SK-N-SH (cell line): ENCODE measurements at regions not wholly inside any gene's neighbourhood (a gene's known extent, or its start where the extent isn't known, plus 50 kb on each side); places are given as distances from the start of the nearest gene placed in this dataset.
"Not testable (repeated sequence)": the region's sequence is repeated elsewhere in the genome, so short reads cannot be mapped to it uniquely, and the experiment has no call there.

Experiments used
- CTCF ChIA-PET: fragments of 300-600, 350-600 bp; formaldehyde crosslinking; extraction: SDS; loops from one replicate; lab custom pipeline; 2021; lab: Yijun Ruan, JAX
- POLR2A ChIA-PET: fragments of 350-600 bp; sonication (Branson Sonifier 250); formaldehyde crosslinking; extraction: SDS; loops from one replicate; lab custom pipeline; 2020; ENCODE audit warnings: antibody characterized with exemption, inconsistent platforms; lab: Yijun Ruan, JAX
- DNase-seq: peaks from one replicate; pipeline ENCODE4 v3.0.0; 2012
- H2AFZ ChIP-seq: fragments of 200-600 bp; sonication (generic); 2 replicates; pipeline ENCODE4 v1.8.1; 2016; ENCODE audit warnings: antibody characterized with exemption, mild to moderate bottlenecking, low read depth
- H3F3A ChIP-seq: fragments of 200-600 bp; sonication (generic); replicated peaks from 2 replicates; pipeline ENCODE3; 2016; ENCODE audit warnings: antibody characterized with exemption, mild to moderate bottlenecking; ENCODE audit not compliant: insufficient read depth
- H3K27ac ChIP-seq, 2 experiments: fragments of 200-500 bp in 1 of 2; fragments of 200-600 bp in 1 of 2; sonication (Bioruptor generic) in 1 of 2; sonication (generic), shearing (Covaris generic) in 1 of 2; 2 replicates each; pipeline versions ENCODE4 v1.5.1 to v1.6.1; 2014 to 2016; ENCODE audit warnings: low read depth in 2 of 2, inconsistent platforms in 1 of 2, low read length in 1 of 2, mild to moderate bottlenecking in 1 of 2, mixed read lengths in 1 of 2
- H3K27me3 ChIP-seq: fragments of 200-600 bp; sonication (generic), shearing (Covaris generic); 2 replicates; pipeline ENCODE4 v1.6.1; 2016; ENCODE audit warnings: mixed run types; ENCODE audit not compliant: insufficient read depth
- H3K36me3 ChIP-seq, 2 experiments: fragments of 200-500 bp in 1 of 2; fragments of 200-600 bp in 1 of 2; sonication (Bioruptor generic) in 1 of 2; sonication (generic) in 1 of 2; replicated peaks in 1 of 2; 2 replicates each; pipeline versions ENCODE3 to v1.5.1; 2014 to 2016; ENCODE audit warnings: low read length in 1 of 2, mild to moderate bottlenecking in 1 of 2; ENCODE audit not compliant: insufficient read depth in 2 of 2, control insufficient read depth in 1 of 2
- H3K4me1 ChIP-seq, 2 experiments: fragments of 200-500 bp in 1 of 2; fragments of 200-600 bp in 1 of 2; sonication (Bioruptor generic) in 1 of 2; sonication (generic), shearing (Covaris generic) in 1 of 2; 2 replicates each; pipeline versions ENCODE4 v1.5.1 to v1.6.1; 2014 to 2016; ENCODE audit warnings: low read depth in 1 of 2, low read length in 1 of 2, mixed run types in 1 of 2; ENCODE audit not compliant: insufficient read depth in 2 of 2, control insufficient read depth in 1 of 2
- H3K4me2 ChIP-seq: fragments of 200-600 bp; sonication (generic), shearing (Covaris generic); 2 replicates; pipeline ENCODE4 v1.6.1; 2017; ENCODE audit warnings: mixed run types
- H3K4me3 ChIP-seq, 2 experiments: fragments of 200-500 bp in 1 of 2; fragments of 200-600 bp in 1 of 2; sonication (Bioruptor generic) in 1 of 2; sonication (generic), shearing (Covaris generic) in 1 of 2; 2 replicates each; pipeline versions ENCODE4 v1.5.1 to v1.8.1; 2014 to 2016; ENCODE audit warnings: low read depth in 2 of 2, inconsistent platforms in 1 of 2, low read length in 1 of 2, mild to moderate bottlenecking in 1 of 2, mixed read lengths in 1 of 2, moderate library complexity in 1 of 2
- H3K79me2 ChIP-seq: fragments of 200-600 bp; sonication (generic); 2 replicates; pipeline ENCODE4 v1.8.1; 2017; ENCODE audit warnings: mild to moderate bottlenecking; ENCODE audit not compliant: insufficient read depth
- H3K9ac ChIP-seq: fragments of 200-600 bp; sonication (generic); 2 replicates; pipeline ENCODE4 v1.6.1; 2017; ENCODE audit warnings: mixed run types
- H3K9me2 ChIP-seq: fragments of 200-600 bp; sonication (generic); 2 replicates; pipeline ENCODE4 v1.6.1; 2017; ENCODE audit warnings: mixed run types
- H3K9me3 ChIP-seq: fragments of 200-600 bp; sonication (generic); 2 replicates; pipeline ENCODE4 v1.6.1; 2017; ENCODE audit warnings: mixed run types, mild to moderate bottlenecking, moderate library complexity
- H4K20me1 ChIP-seq: fragments of 200-600 bp; sonication (generic); 2 replicates; pipeline ENCODE4 v1.6.1; 2017; ENCODE audit warnings: mild to moderate bottlenecking, mixed run types; ENCODE audit not compliant: insufficient read depth
- CHD2 ChIP-seq: fragments of 150-350 bp; IDR thresholded peaks from 2 replicates; pipeline ENCODE4 v1.6.1; 2018; ENCODE audit warnings: low read length; ENCODE audit not compliant: partially characterized antibody
- CTCF ChIP-seq: fragments of 200-600 bp; sonication (generic); IDR thresholded peaks from 2 replicates; pipeline ENCODE4 v1.6.1; 2017; ENCODE audit warnings: antibody characterized with exemption, mild to moderate bottlenecking, moderate library complexity
- ELF1 ChIP-seq: IDR thresholded peaks from 2 replicates; pipeline ENCODE4 v1.4.0; 2012
- EZH2phosphoT487 ChIP-seq: fragments of 200-600 bp; sonication (generic); IDR thresholded peaks from 2 replicates; pipeline ENCODE4 v1.6.1; 2017; ENCODE audit warnings: low read depth, mixed run types, mild to moderate bottlenecking, antibody characterized with exemption, moderate library complexity, borderline replicate concordance
- FOSL2 ChIP-seq: IDR thresholded peaks from 2 replicates; pipeline ENCODE4 v1.4.0; 2012; ENCODE audit warnings: low read depth, mild to moderate bottlenecking, moderate library complexity, borderline replicate concordance
- GABPA ChIP-seq: IDR thresholded peaks from 2 replicates; pipeline ENCODE4 v1.4.0; 2012; ENCODE audit warnings: low read depth, mild to moderate bottlenecking
- GATA2 ChIP-seq: sonication (generic); formaldehyde crosslinking; IDR thresholded peaks from 2 replicates; pipeline ENCODE4 v1.5.0; 2020; ENCODE audit warnings: mild to moderate bottlenecking, missing genetic modification reagents
- JUND ChIP-seq: IDR thresholded peaks from 2 replicates; pipeline ENCODE4 v1.4.0; 2012
- MEF2A ChIP-seq: IDR thresholded peaks from 2 replicates; pipeline ENCODE4 v1.4.0; 2012; ENCODE audit warnings: low read depth, borderline replicate concordance
- NRF1 ChIP-seq: IDR thresholded peaks from 2 replicates; pipeline ENCODE4 v1.6.1; 2012; ENCODE audit warnings: low read depth, mild to moderate bottlenecking, low read length
- PBX3 ChIP-seq: IDR thresholded peaks from 2 replicates; pipeline ENCODE4; 2012
- RCOR1 ChIP-seq: fragments of 150-350 bp; IDR thresholded peaks from 2 replicates; pipeline ENCODE4 v1.6.1; 2017; ENCODE audit warnings: antibody characterized with exemption, low read length
- RFX5 ChIP-seq: IDR thresholded peaks from 2 replicates; pipeline ENCODE4 v1.6.1; 2012; ENCODE audit warnings: mild to moderate bottlenecking, improper control_type of control experiment, low read length
- TAF1 ChIP-seq: IDR thresholded peaks from 2 replicates; pipeline ENCODE4 v1.6.1; 2012; ENCODE audit warnings: low read depth, mild to moderate bottlenecking, low read length, moderate library complexity, borderline replicate concordance
- TCF12 ChIP-seq: IDR thresholded peaks from 2 replicates; pipeline ENCODE4 v1.4.0; 2012
- USF1 ChIP-seq: IDR thresholded peaks from 2 replicates; pipeline ENCODE4 v1.4.0; 2012; ENCODE audit warnings: low read depth, borderline replicate concordance
- WGBS: methylation state at CpG from one replicate; pipeline ENCODE4 v1.1.6; 2017; ENCODE audit warnings: low lambda C conversion rate; 5-methylcytosine and 5-hydroxymethylcytosine counted together

GRCh38 chr6:130700397-130700796 lies 126.8 kb upstream of the SMLR1 start:
- ChIA-PET CTCF (no interaction called here), POLR2A (no interaction called here)
- Histone ChIP-seq H4K20me1 (no peaks in the 10 kb centered on the region), H3K4me2 (no peak overlapping the region), H3K36me3 (no peaks in the 10 kb centered on the region), H3K27me3 (no peaks in the 10 kb centered on the region), H3K9me3 (no peaks in the 10 kb centered on the region), H3K9me2 (no peaks in the 10 kb centered on the region), H3K27ac (no peak overlapping the region), H3F3A (no peaks in the 10 kb centered on the region), H2AFZ (no peak overlapping the region), H3K4me3 (no peak overlapping the region), H3K79me2 (no peaks in the 10 kb centered on the region), H3K9ac (no peak overlapping the region), H3K4me1 (no peaks in the 10 kb centered on the region; a peak in 1 of 4 replicates)
- no peak for TF ChIP-seq GATA2 (CRISPR knock-in tag)
- TF ChIP-seq JUND, result no peak
- TF ChIP-seq MEF2A, result no peak
- no peak for TF ChIP-seq USF1
- no peak for TF ChIP-seq TAF1
- no peak for TF ChIP-seq EZH2phosphoT487
- no peak for TF ChIP-seq RFX5
- no peak for TF ChIP-seq CHD2
- no peak for TF ChIP-seq NRF1
- TF ChIP-seq GABPA, result no peak
- no peak for TF ChIP-seq RCOR1
- no peak for TF ChIP-seq CTCF
- TF ChIP-seq PBX3, result no peak
- no peak for TF ChIP-seq ELF1
- no peak for TF ChIP-seq FOSL2
- 80% methylated on average over 4 of the region's 4 CpGs for WGBS
- DNase-seq, result no peak

- no peak for TF ChIP-seq TCF12
- TF ChIP-seq USF1, result peak; percentile 57; the same call in 1 of the 2 replicates
- Histone ChIP-seq H3K36me3 (no peaks in the 10 kb centered on the region), H2AFZ (peak overlapping the region; percentile 42; the same call in 1 of the 2 replicates), H3K4me3 (no peak overlapping the region), H3K9me2 (no peaks in the 10 kb centered on the region), H3K4me2 (0 out of 2 replicates have a peak overlapping the region, but pooled peaks have one; percentile 2), H3K27me3 (no peaks in the 10 kb centered on the region), H4K20me1 (no peaks in the 10 kb centered on the region), H3K27ac (peak overlapping the region; percentile 13 to 62; a peak in 2 of 4 replicates), H3F3A (peaks cover 4% of the 10 kb centered on the region), H3K4me1 (no peaks in the 10 kb centered on the region), H3K9me3 (peaks cover 4% of the 10 kb centered on the region; the same call in 1 of the 2 replicates), H3K9ac (no peak overlapping the region), H3K79me2 (no peaks in the 10 kb centered on the region)
- ChIA-PET CTCF (no interaction called here), POLR2A (no interaction called here)
- WGBS, result 16% methylated on average over 2 of the region's 2 CpGs
- DNase-seq, result no peak
Observed at GRCh38 chr6:130708338-130708737, 118.9 kb upstream of the SMLR1 start.

- CTCF ChIA-PET, H3K9me3 ChIP-seq, H3K4me2 ChIP-seq, POLR2A ChIA-PET, H3F3A ChIP-seq, H3K4me1 ChIP-seq, H3K9me2 ChIP-seq, H3K27me3 ChIP-seq, H3K27ac ChIP-seq, H3K36me3 ChIP-seq, H4K20me1 ChIP-seq, H3K79me2 ChIP-seq, H3K4me3 ChIP-seq, H3K9ac ChIP-seq, DNase-seq, H2AFZ ChIP-seq: not testable (repeated sequence)
- 73% methylated on average over 3 of the region's 3 CpGs for WGBS
Observed at GRCh38 chr6:130711641-130712040, 115.6 kb upstream of the SMLR1 start.
